NCI-H2107 (cell line): ENCODE measurements at regions not wholly inside any gene's neighbourhood (a gene's known extent, or its start where the extent isn't known, plus 50 kb on each side); places are given as distances from the start of the nearest gene placed in this dataset.

Experiments used
- DNase-seq: peaks from one replicate; lab custom pipeline; 2025; lab: John Stamatoyannopoulos, UW

GRCh38 chr11:128222245-128222884 lies 365.0 kb downstream of the ETS1 start:
- no peak for DNase-seq

GRCh38 chr11:128219731-128220120 lies 367.6 kb downstream of the ETS1 start:
- DNase-seq = no peak

- DNase-seq = no peak
These were observed 371.2 kb downstream of the ETS1 start for GRCh38 chr11:128216198-128216597.

- DNase-seq = no peak
These were observed 372.0 kb downstream of the ETS1 start for GRCh38 chr11:128215238-128215882.

GRCh38 chr11:128214263-128214662 lies 373.1 kb downstream of the ETS1 start:
- DNase-seq = no peak

- no peak for DNase-seq
These were observed 373.9 kb downstream of the ETS1 start for GRCh38 chr11:128213461-128213860.

GRCh38 chr11:128212324-128212723 lies 375.0 kb downstream of the ETS1 start:
- DNase-seq = no peak

GRCh38 chr11:128210148-128210940 lies 377.0 kb downstream of the ETS1 start:
- no peak for DNase-seq

GRCh38 chr11:128209138-128209435 lies 378.3 kb downstream of the ETS1 start:
- DNase-seq = no peak

GRCh38 chr11:128208329-128209137 lies 378.8 kb downstream of the ETS1 start:
- DNase-seq = no peak

- DNase-seq = no peak
These were observed 379.5 kb downstream of the ETS1 start for GRCh38 chr11:128207861-128208321.

- no peak for DNase-seq
These were observed 380.9 kb downstream of the ETS1 start for GRCh38 chr11:128206461-128206860.

- no peak for DNase-seq
These were observed 381.6 kb downstream of the ETS1 start for GRCh38 chr11:128205796-128206195.

GRCh38 chr11:128204898-128205297 lies 382.5 kb downstream of the ETS1 start:
- no peak for DNase-seq

GRCh38 chr11:128201801-128202200 lies 385.6 kb downstream of the ETS1 start:
- DNase-seq = no peak

GRCh38 chr11:128201009-128201408 lies 386.3 kb downstream of the ETS1 start:
- no peak for DNase-seq

- no peak for DNase-seq
These were observed 386.9 kb downstream of the ETS1 start for GRCh38 chr11:128200467-128200866.

GRCh38 chr11:128198216-128198772 lies 389.1 kb downstream of the ETS1 start:
- DNase-seq = no peak

- no peak for DNase-seq
These were observed 391.1 kb downstream of the ETS1 start for GRCh38 chr11:128196235-128196634.

- no peak for DNase-seq
These were observed 391.6 kb downstream of the ETS1 start for GRCh38 chr11:128195756-128196155.

GRCh38 chr11:128195057-128195751 lies 392.2 kb downstream of the ETS1 start:
- DNase-seq = no peak
